Neural cell (in vitro differentiated cells): ENCODE measurements at regions not wholly inside any gene's neighbourhood (a gene's known extent, or its start where the extent isn't known, plus 50 kb on each side); places are given as distances from the start of the nearest gene placed in this dataset.

Source experiments
- CTCF ChIP-seq: fragments of 450-650 bp; IDR thresholded peaks from 2 replicates; pipeline ENCODE4 v1.5.1; 2014; ENCODE audit warnings: antibody characterized with exemption, mild to moderate bottlenecking, moderate library complexity; ENCODE audit not compliant: poor library complexity, severe bottlenecking
- EZH2 ChIP-seq: fragments of 200-600, 300-800 bp; shearing (Covaris generic), sonication (generic); IDR thresholded peaks from 2 replicates; pipeline ENCODE4 v1.6.1; 2014; ENCODE audit warnings: antibody characterized with exemption, low read length, borderline replicate concordance, mild to moderate bottlenecking; ENCODE audit not compliant: insufficient read depth, poor library complexity, severe bottlenecking
- TAF1 ChIP-seq: IDR thresholded peaks from 2 replicates; pipeline ENCODE4 v1.6.1; 2012; ENCODE audit warnings: low read depth

GRCh38 chr2:146080925-146081324 lies 1561.0 kb upstream of the ZEB2 start:
- TF ChIP-seq CTCF (no peak), TAF1 (no peak), EZH2 (no peak)
